ENCODE measurements at regions not wholly inside any gene's neighbourhood (a gene's known extent, or its start where the extent isn't known, plus 50 kb on each side); places are given as distances from the start of the nearest gene placed in this dataset.

GRCh38 chr3:152516216-152516615 lies 247.5 kb downstream of the MBNL1 start:
- no peak for DNase-seq

GRCh38 chr3:152517502-152517901 lies 248.8 kb downstream of the MBNL1 start:
- DNase-seq = no peak

GRCh38 chr3:152518346-152518745 lies 249.6 kb downstream of the MBNL1 start:
- DNase-seq = no peak

GRCh38 chr3:152519376-152519775 lies 250.6 kb downstream of the MBNL1 start:
- no peak for DNase-seq

- DNase-seq = no peak
Observed at GRCh38 chr3:152522036-152522435, 253.3 kb downstream of the MBNL1 start.

GRCh38 chr3:152524198-152525140 lies 255.7 kb downstream of the MBNL1 start:
- DNase-seq = peak; percentile 54 to 86

GRCh38 chr3:152531717-152532116 lies 263.0 kb downstream of the MBNL1 start:
- no peak for DNase-seq

- no peak for DNase-seq
Observed at GRCh38 chr3:152538518-152538917, 269.8 kb downstream of the MBNL1 start.

GRCh38 chr3:152539191-152539764 lies 270.5 kb downstream of the MBNL1 start:
- DNase-seq = peak in 1 of 2 experiments; percentile 9

GRCh38 chr3:152540120-152540519 lies 271.4 kb downstream of the MBNL1 start:
- no peak for DNase-seq

GRCh38 chr3:152547153-152547552 lies 278.4 kb downstream of the MBNL1 start:
- DNase-seq = no peak

- no peak for DNase-seq
Observed at GRCh38 chr3:152549263-152549662, 280.5 kb downstream of the MBNL1 start.

GRCh38 chr3:152550284-152550683 lies 281.6 kb downstream of the MBNL1 start:
- no peak for DNase-seq

GRCh38 chr3:152554980-152555379 lies 280.0 kb upstream of the P2RY1 start:
- DNase-seq = no peak

- no peak for DNase-seq
Observed at GRCh38 chr3:152555666-152556291, 279.2 kb upstream of the P2RY1 start.

- no peak for DNase-seq
Observed at GRCh38 chr3:152556731-152557254, 278.1 kb upstream of the P2RY1 start.

- no peak for DNase-seq
Observed at GRCh38 chr3:152557302-152557999, 277.5 kb upstream of the P2RY1 start.

GRCh38 chr3:152558386-152558785 lies 276.5 kb upstream of the P2RY1 start:
- DNase-seq = no peak

GRCh38 chr3:152559246-152559645 lies 275.7 kb upstream of the P2RY1 start:
- no peak for DNase-seq

GRCh38 chr3:152564459-152564858 lies 270.5 kb upstream of the P2RY1 start:
- no peak for DNase-seq

- peak; percentile 47 to 80 for DNase-seq
Observed at GRCh38 chr3:152574461-152575079, 260.4 kb upstream of the P2RY1 start.

GRCh38 chr3:152578769-152579168 lies 256.2 kb upstream of the P2RY1 start:
- no peak for DNase-seq
